Liver (tissue), 8 donors: ENCODE measurements at regions not wholly inside any gene's neighbourhood (a gene's known extent, or its start where the extent isn't known, plus 50 kb on each side); places are given as distances from the start of the nearest gene placed in this dataset.

Source experiments
- DNase-seq: peaks from one replicate; pipeline ENCODE4 v3.0.0-alpha.2; 2017; ENCODE audit warnings: low spot score
- H3K27ac ChIP-seq, 2 donors: one replicate each; pipeline ENCODE4 v1.7.0; 2013; ENCODE audit warnings: inconsistent platforms in 2 of 2, low read length in 2 of 2, control low read depth in 1 of 2, low read depth in 1 of 2, mild to moderate bottlenecking in 1 of 2
- H3K27me3 ChIP-seq, 4 donors: one replicate each; pipeline versions ENCODE4 v1.6.1 to v1.7.0; 2013; ENCODE audit warnings: low read length in 3 of 4, inconsistent platforms in 1 of 4, mild to moderate bottlenecking in 1 of 4, moderate library complexity in 1 of 4; ENCODE audit not compliant: control insufficient read depth in 4 of 4, insufficient read depth in 4 of 4
- H3K36me3 ChIP-seq, 4 donors: one replicate each; pipeline versions ENCODE4 v1.6.1 to v1.7.0; 2013; ENCODE audit warnings: low read length in 3 of 4, mild to moderate bottlenecking in 3 of 4, low read depth in 1 of 4, moderate library complexity in 1 of 4; ENCODE audit not compliant: control insufficient read depth in 4 of 4, insufficient read depth in 3 of 4
- H3K4me1 ChIP-seq, 4 donors: one replicate each; pipeline versions ENCODE4 v1.6.1 to v1.7.0; 2013; ENCODE audit warnings: low read length in 3 of 4, mild to moderate bottlenecking in 3 of 4, moderate library complexity in 1 of 4; ENCODE audit not compliant: control insufficient read depth in 4 of 4, insufficient read depth in 4 of 4
- H3K4me3 ChIP-seq, 3 donors: one replicate each; pipeline versions ENCODE4 v1.6.1 to v1.7.0; 2013; ENCODE audit warnings: low read length in 3 of 3, control low read depth in 1 of 3, low read depth in 1 of 3, mild to moderate bottlenecking in 1 of 3
- H3K9ac ChIP-seq, 2 donors: one replicate each; pipeline ENCODE4 v1.7.0; 2013; ENCODE audit warnings: low read length in 2 of 2, mild to moderate bottlenecking in 2 of 2, moderate library complexity in 2 of 2, control low read depth in 1 of 2, low read depth in 1 of 2
- H3K9me3 ChIP-seq, 4 donors: one replicate each; pipeline versions ENCODE4 v1.6.1 to v1.7.0; 2013; ENCODE audit warnings: low read length in 3 of 4; ENCODE audit not compliant: control insufficient read depth in 4 of 4
- CTCF ChIP-seq: fragments of 150-350 bp; IDR thresholded peaks from 2 replicates; pipeline ENCODE4 v1.5.1; 2017; ENCODE audit warnings: improper control_type of control experiment, low read depth, low read length; ENCODE audit not compliant: missing input control
- EGR1 ChIP-seq, 2 donors: IDR thresholded peaks; 2 replicates each; pipeline ENCODE4 v1.6.1; 2016 to 2018; ENCODE audit warnings: antibody characterized with exemption in 2 of 2, low read depth in 2 of 2
- GABPA ChIP-seq, 2 donors: IDR thresholded peaks in 1 of 2; conservative IDR thresholded peaks in 1 of 2; 2 replicates each; pipeline ENCODE4 v1.6.1; 2016; ENCODE audit warnings: antibody characterized with exemption in 2 of 2, mild to moderate bottlenecking in 1 of 2, moderate library complexity in 1 of 2
- HNF4A ChIP-seq, 2 donors: conservative IDR thresholded peaks; 2 replicates each; pipeline ENCODE4 v1.6.1; 2016; ENCODE audit warnings: antibody characterized with exemption in 2 of 2, mild to moderate bottlenecking in 2 of 2
- HNF4G ChIP-seq: IDR thresholded peaks from 2 replicates; pipeline ENCODE4 v1.6.1; 2016; ENCODE audit warnings: antibody characterized with exemption
- JUND ChIP-seq, 2 donors: IDR thresholded peaks; 2 replicates each; pipeline ENCODE4 v1.6.1; 2016; ENCODE audit warnings: antibody characterized with exemption in 2 of 2
- RAD21 ChIP-seq, 2 donors: IDR thresholded peaks; 2 replicates each; pipeline ENCODE4 v1.6.1; 2016; ENCODE audit warnings: antibody characterized with exemption in 2 of 2, mild to moderate bottlenecking in 2 of 2
- REST ChIP-seq: IDR thresholded peaks from 2 replicates; pipeline ENCODE4 v1.6.1; 2016; ENCODE audit warnings: antibody characterized with exemption, mild to moderate bottlenecking
- RXRA ChIP-seq, 2 donors: IDR thresholded peaks; 2 replicates each; pipeline ENCODE4 v1.6.1; 2017 to 2018; ENCODE audit warnings: antibody characterized with exemption in 2 of 2, mild to moderate bottlenecking in 1 of 2
- SP1 ChIP-seq: IDR thresholded peaks from 2 replicates; pipeline ENCODE4 v1.6.1; 2018; ENCODE audit warnings: antibody characterized with exemption, mild to moderate bottlenecking
- YY1 ChIP-seq: IDR thresholded peaks from 2 replicates; pipeline ENCODE4 v1.6.1; 2016; ENCODE audit warnings: antibody characterized with exemption, mild to moderate bottlenecking
- ZBTB33 ChIP-seq: IDR thresholded peaks from 2 replicates; pipeline ENCODE4 v1.6.1; 2016; ENCODE audit warnings: antibody characterized with exemption
- WGBS: extraction: QIAGEN DNeasy Blood & Tissue Kit; methylation state at CpG from one replicate; pipeline ENCODE4 v1.1.7; 2013; 5-methylcytosine and 5-hydroxymethylcytosine counted together
- donor health status: healthy.
- donor health status: healthy.
- donor health status: healthy.
- donor health status: healthy.
- donor health status: healthy.

GRCh38 chr2:6425032-6425431 is 440.7 kb downstream of the CMPK2 start (continued):
- no peak for TF ChIP-seq ZBTB33
- TF ChIP-seq RAD21 (IDR thresholded peaks at IDR 0.05), result no peak
- TF ChIP-seq YY1, result no peak

GRCh38 chr2:6429210-6429986 is 436.3 kb downstream of the CMPK2 start:
- TF ChIP-seq JUND (IDR thresholded peaks at IDR 0.05), result no peak
- TF ChIP-seq RXRA (IDR thresholded peaks at IDR 0.05), result no peak
- no peak for TF ChIP-seq EGR1 (IDR thresholded peaks at IDR 0.05; ENCODE audit: low read depth in 2 of 2)
- no peak for TF ChIP-seq GABPA (IDR thresholded peaks at IDR 0.05 in 1 of 2, conservative IDR thresholded peaks at IDR 0.05 in 1 of 2)
- WGBS, result 71% methylated on average over 19 of the region's 19 CpGs

GRCh38 chr2:6434438-6434837 is 431.3 kb downstream of the CMPK2 start:
- 81% methylated on average over 6 of the region's 6 CpGs for WGBS
- no peak overlapping the region for H3K27ac ChIP-seq
- peaks cover 0 to 3% (median 0%) of the 10 kb centered on the region in 4 donors for H3K9me3 ChIP-seq
- no peak overlapping the region for H3K4me3 ChIP-seq
- TF ChIP-seq YY1 (no peak), EGR1 (IDR thresholded peaks at IDR 0.05; ENCODE audit: low read depth in 2 of 2) (no peak), JUND (IDR thresholded peaks at IDR 0.05) (no peak), ZBTB33 (no peak), CTCF (no peak), REST (no peak), HNF4A (conservative IDR thresholded peaks at IDR 0.05) (no peak), HNF4G (no peak), RAD21 (IDR thresholded peaks at IDR 0.05) (no peak), SP1 (no peak)
- no peaks in the 10 kb centered on the region for H3K36me3 ChIP-seq
- DNase-seq, result no peak
- no peak overlapping the region for H3K9ac ChIP-seq
- no peaks in the 10 kb centered on the region for H3K4me1 ChIP-seq
- H3K27me3 ChIP-seq, result no peaks in the 10 kb centered on the region

More at GRCh38 chr2:6429210-6429986, 436.3 kb downstream of the CMPK2 start:
- no peak for DNase-seq
- Histone ChIP-seq H3K9me3 (peaks cover 0 to 3% (median 0%) of the 10 kb centered on the region in 4 donors), H3K4me3 (no peak overlapping the region), H3K9ac (no peak overlapping the region), H3K27me3 (no peaks in the 10 kb centered on the region), H3K4me1 (no peaks in the 10 kb centered on the region), H3K36me3 (no peaks in the 10 kb centered on the region), H3K27ac (no peak overlapping the region)
